GM23338 (cell line): ENCODE measurements at regions not wholly inside any gene's neighbourhood (a gene's known extent, or its start where the extent isn't known, plus 50 kb on each side); places are given as distances from the start of the nearest gene placed in this dataset.

ENCODE experiments used
- EZH2phosphoT487 ChIP-seq: fragments of 200-600 bp; sonication (generic); IDR thresholded peaks from one replicate; pipeline ENCODE4 v1.8.1; 2018; ENCODE audit warnings: antibody characterized with exemption; ENCODE audit not compliant: unreplicated experiment
- POLR2AphosphoS5 ChIP-seq: IDR thresholded peaks from 2 replicates; pipeline ENCODE4 v1.6.1; 2016; ENCODE audit warnings: antibody characterized with exemption, low read depth
- REST ChIP-seq: IDR thresholded peaks from one replicate; pipeline ENCODE4 v1.6.1; 2018; ENCODE audit warnings: antibody characterized with exemption; ENCODE audit not compliant: unreplicated experiment
- ZNF114 ChIP-seq: fragments of 250-450 bp; sonication (Bioruptor Pico); IDR thresholded peaks from 2 replicates; pipeline ENCODE4 v1.5.0; 2020; ENCODE audit warnings: mild to moderate bottlenecking, moderate library complexity
- ZNF462 ChIP-seq: fragments of 250-450 bp; sonication (Bioruptor Pico); IDR thresholded peaks from 2 replicates; pipeline ENCODE4 v1.5.0; 2020; ENCODE audit warnings: mild to moderate bottlenecking, moderate library complexity
- TF ChIP-seq, protein P1 (sequence below), 2 experiments: fragments of 200-600 bp in 1 of 2; sonication (generic) in 1 of 2; conservative IDR thresholded peaks; 2 replicates each; pipeline versions ENCODE4 v1.5.1 to v1.6.1; 2016 to 2017; ENCODE audit warnings: antibody characterized with exemption in 2 of 2, low read depth in 2 of 2, mild to moderate bottlenecking in 2 of 2, moderate library complexity in 1 of 2

DNA sequence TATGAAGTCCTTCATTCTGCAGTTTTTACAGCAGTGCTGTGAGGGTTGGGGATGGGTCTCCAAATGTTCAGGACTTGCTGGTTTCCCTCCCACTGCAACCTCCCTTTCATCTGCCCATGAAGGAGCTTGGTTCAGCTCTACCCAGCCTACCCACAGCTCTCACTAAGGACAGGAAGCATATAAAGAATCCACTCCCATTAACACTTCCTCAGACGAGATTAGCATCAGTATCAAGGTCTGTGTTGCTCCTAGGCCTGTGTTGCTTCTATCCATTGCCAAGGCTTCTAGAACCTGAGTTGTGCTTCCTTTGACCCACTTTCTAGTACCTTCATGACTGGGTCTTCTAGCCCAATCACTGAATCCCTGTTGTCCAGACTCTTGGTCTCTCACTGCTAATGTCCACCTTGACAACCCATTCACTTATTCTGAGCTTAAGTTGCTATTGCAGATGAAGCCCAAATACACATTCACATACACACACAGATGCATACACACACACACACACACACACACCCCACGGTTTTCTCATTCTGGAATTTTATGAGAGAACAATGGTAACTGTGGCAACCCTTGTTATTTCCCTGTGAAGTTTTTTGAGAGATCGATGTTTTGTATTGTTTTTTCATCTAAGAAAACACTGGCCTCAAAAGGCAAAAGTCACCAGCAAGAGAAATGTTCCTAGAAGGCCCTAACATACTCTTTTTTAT, 248.1 kb downstream of the MTERF1 start (continued):
- no peak for TF ChIP-seq ZNF462
- TF ChIP-seq, protein P1, sequence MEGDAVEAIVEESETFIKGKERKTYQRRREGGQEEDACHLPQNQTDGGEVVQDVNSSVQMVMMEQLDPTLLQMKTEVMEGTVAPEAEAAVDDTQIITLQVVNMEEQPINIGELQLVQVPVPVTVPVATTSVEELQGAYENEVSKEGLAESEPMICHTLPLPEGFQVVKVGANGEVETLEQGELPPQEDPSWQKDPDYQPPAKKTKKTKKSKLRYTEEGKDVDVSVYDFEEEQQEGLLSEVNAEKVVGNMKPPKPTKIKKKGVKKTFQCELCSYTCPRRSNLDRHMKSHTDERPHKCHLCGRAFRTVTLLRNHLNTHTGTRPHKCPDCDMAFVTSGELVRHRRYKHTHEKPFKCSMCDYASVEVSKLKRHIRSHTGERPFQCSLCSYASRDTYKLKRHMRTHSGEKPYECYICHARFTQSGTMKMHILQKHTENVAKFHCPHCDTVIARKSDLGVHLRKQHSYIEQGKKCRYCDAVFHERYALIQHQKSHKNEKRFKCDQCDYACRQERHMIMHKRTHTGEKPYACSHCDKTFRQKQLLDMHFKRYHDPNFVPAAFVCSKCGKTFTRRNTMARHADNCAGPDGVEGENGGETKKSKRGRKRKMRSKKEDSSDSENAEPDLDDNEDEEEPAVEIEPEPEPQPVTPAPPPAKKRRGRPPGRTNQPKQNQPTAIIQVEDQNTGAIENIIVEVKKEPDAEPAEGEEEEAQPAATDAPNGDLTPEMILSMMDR (conservative IDR thresholded peaks at IDR 0.05; ENCODE audit: low read depth in 2 of 2) = no peak
- TF ChIP-seq POLR2AphosphoS5 = no peak
- TF ChIP-seq REST = no peak
- no peak for TF ChIP-seq EZH2phosphoT487
- no peak for TF ChIP-seq ZNF114 (CRISPR knock-in tag)
